ENCODE measurements at regions not wholly inside any gene's neighbourhood (a gene's known extent, or its start where the extent isn't known, plus 50 kb on each side); places are given as distances from the start of the nearest gene placed in this dataset.

DNA sequence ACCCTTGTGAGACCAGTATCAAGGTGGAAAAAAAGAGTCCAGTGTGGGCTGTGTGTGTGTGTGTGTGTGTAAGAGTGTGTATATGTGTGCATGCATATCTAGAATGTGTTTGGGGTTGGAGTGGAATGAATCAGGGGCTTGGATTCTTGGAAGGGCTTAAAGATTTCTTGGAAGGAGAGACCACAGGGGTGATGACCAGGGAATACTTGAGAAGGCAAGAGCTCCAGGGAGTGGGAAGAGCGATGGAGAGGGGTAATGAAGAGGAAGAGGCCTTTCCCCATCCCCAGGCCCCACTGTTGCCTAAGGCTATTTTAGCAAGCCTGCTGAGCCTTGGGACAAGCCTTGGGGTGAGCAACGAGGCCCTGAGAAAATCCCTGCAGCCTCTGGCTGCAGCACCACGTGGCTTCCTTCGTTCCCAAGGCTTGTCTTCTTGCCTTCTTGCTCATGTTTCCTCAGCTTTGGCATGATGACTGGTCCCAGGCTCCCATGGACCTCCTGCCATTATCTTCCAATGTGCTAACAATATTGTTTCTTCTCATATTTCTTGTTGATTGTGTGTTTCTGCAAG lies 663.4 kb downstream of the INHBA start:
- TF ChIP-seq, protein P1, sequence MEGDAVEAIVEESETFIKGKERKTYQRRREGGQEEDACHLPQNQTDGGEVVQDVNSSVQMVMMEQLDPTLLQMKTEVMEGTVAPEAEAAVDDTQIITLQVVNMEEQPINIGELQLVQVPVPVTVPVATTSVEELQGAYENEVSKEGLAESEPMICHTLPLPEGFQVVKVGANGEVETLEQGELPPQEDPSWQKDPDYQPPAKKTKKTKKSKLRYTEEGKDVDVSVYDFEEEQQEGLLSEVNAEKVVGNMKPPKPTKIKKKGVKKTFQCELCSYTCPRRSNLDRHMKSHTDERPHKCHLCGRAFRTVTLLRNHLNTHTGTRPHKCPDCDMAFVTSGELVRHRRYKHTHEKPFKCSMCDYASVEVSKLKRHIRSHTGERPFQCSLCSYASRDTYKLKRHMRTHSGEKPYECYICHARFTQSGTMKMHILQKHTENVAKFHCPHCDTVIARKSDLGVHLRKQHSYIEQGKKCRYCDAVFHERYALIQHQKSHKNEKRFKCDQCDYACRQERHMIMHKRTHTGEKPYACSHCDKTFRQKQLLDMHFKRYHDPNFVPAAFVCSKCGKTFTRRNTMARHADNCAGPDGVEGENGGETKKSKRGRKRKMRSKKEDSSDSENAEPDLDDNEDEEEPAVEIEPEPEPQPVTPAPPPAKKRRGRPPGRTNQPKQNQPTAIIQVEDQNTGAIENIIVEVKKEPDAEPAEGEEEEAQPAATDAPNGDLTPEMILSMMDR (IDR thresholded peaks at IDR 0.05) = no peak
- TF ChIP-seq RXRA (IDR thresholded peaks at IDR 0.05; ENCODE audit: borderline replicate concordance, low read depth) = no peak
- TF ChIP-seq CHD2 (IDR thresholded peaks at IDR 0.05; ENCODE audit: low read length, partially characterized antibody) = no peak
- TF ChIP-seq, protein P2, sequence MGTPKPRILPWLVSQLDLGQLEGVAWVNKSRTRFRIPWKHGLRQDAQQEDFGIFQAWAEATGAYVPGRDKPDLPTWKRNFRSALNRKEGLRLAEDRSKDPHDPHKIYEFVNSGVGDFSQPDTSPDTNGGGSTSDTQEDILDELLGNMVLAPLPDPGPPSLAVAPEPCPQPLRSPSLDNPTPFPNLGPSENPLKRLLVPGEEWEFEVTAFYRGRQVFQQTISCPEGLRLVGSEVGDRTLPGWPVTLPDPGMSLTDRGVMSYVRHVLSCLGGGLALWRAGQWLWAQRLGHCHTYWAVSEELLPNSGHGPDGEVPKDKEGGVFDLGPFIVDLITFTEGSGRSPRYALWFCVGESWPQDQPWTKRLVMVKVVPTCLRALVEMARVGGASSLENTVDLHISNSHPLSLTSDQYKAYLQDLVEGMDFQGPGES (IDR thresholded peaks at IDR 0.05; ENCODE audit: low read depth, low read length) = no peak
- TF ChIP-seq, protein P3, sequence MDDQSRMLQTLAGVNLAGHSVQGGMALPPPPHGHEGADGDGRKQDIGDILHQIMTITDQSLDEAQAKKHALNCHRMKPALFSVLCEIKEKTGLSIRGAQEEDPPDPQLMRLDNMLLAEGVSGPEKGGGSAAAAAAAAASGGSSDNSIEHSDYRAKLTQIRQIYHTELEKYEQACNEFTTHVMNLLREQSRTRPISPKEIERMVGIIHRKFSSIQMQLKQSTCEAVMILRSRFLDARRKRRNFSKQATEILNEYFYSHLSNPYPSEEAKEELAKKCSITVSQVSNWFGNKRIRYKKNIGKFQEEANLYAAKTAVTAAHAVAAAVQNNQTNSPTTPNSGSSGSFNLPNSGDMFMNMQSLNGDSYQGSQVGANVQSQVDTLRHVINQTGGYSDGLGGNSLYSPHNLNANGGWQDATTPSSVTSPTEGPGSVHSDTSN (IDR thresholded peaks at IDR 0.05) = no peak
- TF ChIP-seq TCF12 (IDR thresholded peaks at IDR 0.05) = no peak
- no peak for TF ChIP-seq FOSL2 (IDR thresholded peaks at IDR 0.05; ENCODE audit: borderline replicate concordance, low read depth)
- TF ChIP-seq ELF1 (IDR thresholded peaks at IDR 0.05) = no peak
- TF ChIP-seq RAD21 (IDR thresholded peaks at IDR 0.05; ENCODE audit: low read length) = no peak
- TF ChIP-seq, protein P4, sequence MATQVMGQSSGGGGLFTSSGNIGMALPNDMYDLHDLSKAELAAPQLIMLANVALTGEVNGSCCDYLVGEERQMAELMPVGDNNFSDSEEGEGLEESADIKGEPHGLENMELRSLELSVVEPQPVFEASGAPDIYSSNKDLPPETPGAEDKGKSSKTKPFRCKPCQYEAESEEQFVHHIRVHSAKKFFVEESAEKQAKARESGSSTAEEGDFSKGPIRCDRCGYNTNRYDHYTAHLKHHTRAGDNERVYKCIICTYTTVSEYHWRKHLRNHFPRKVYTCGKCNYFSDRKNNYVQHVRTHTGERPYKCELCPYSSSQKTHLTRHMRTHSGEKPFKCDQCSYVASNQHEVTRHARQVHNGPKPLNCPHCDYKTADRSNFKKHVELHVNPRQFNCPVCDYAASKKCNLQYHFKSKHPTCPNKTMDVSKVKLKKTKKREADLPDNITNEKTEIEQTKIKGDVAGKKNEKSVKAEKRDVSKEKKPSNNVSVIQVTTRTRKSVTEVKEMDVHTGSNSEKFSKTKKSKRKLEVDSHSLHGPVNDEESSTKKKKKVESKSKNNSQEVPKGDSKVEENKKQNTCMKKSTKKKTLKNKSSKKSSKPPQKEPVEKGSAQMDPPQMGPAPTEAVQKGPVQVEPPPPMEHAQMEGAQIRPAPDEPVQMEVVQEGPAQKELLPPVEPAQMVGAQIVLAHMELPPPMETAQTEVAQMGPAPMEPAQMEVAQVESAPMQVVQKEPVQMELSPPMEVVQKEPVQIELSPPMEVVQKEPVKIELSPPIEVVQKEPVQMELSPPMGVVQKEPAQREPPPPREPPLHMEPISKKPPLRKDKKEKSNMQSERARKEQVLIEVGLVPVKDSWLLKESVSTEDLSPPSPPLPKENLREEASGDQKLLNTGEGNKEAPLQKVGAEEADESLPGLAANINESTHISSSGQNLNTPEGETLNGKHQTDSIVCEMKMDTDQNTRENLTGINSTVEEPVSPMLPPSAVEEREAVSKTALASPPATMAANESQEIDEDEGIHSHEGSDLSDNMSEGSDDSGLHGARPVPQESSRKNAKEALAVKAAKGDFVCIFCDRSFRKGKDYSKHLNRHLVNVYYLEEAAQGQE (IDR thresholded peaks at IDR 0.05; ENCODE audit: low read depth, low read length) = no peak
- TF ChIP-seq EP300 (IDR thresholded peaks at IDR 0.05; ENCODE audit: borderline replicate concordance in 1 of 2, low read depth in 1 of 2, low read length in 1 of 2) = no peak
- TF ChIP-seq GABPA (IDR thresholded peaks at IDR 0.05; ENCODE audit: low read depth) = no peak
- TF ChIP-seq FOXM1 (IDR thresholded peaks at IDR 0.05; ENCODE audit: low read depth) = no peak
- TF ChIP-seq RCOR1 (IDR thresholded peaks at IDR 0.05; ENCODE audit: low read length) = no peak
- no peak for TF ChIP-seq SIN3A (IDR thresholded peaks at IDR 0.05; ENCODE audit: borderline replicate concordance, low read depth, low read length)
- TF ChIP-seq SMC3 (IDR thresholded peaks at IDR 0.05; ENCODE audit: low read depth, low read length) = no peak
- TF ChIP-seq, protein P5, sequence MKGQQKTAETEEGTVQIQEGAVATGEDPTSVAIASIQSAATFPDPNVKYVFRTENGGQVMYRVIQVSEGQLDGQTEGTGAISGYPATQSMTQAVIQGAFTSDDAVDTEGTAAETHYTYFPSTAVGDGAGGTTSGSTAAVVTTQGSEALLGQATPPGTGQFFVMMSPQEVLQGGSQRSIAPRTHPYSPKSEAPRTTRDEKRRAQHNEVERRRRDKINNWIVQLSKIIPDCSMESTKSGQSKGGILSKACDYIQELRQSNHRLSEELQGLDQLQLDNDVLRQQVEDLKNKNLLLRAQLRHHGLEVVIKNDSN (IDR thresholded peaks at IDR 0.05; ENCODE audit: borderline replicate concordance, low read depth) = no peak
- TF ChIP-seq YY1 (IDR thresholded peaks at IDR 0.05; ENCODE audit: low read depth) = no peak
- Histone ChIP-seq H3K27me3 (ENCODE audit: insufficient read depth) (no peaks in the 10 kb centered on the region), H3K79me2 (ENCODE audit: insufficient read depth) (no peaks in the 10 kb centered on the region), H3K9me2 (no peaks in the 10 kb centered on the region), H4K20me1 (ENCODE audit: insufficient read depth) (no peaks in the 10 kb centered on the region), H3F3A (replicated peaks; ENCODE audit: insufficient read depth) (no peaks in the 10 kb centered on the region), H3K9ac (no peak overlapping the region), H3K4me1 (ENCODE audit: control insufficient read depth in 1 of 2, insufficient read depth in 2 of 2, low read depth in 1 of 2, low read length in 1 of 2) (no peaks in the 10 kb centered on the region), H3K9me3 (peaks cover 6% of the 10 kb centered on the region; the same call in 1 of the 2 replicates), H3K4me2 (no peak overlapping the region), H3K27ac (ENCODE audit: low read depth in 2 of 2, low read length in 1 of 2) (no peak overlapping the region), H3K4me3 (ENCODE audit: low read depth in 2 of 2, low read length in 1 of 2) (no peak overlapping the region), H2AFZ (ENCODE audit: low read depth) (no peak overlapping the region), H3K36me3 (replicated peaks in 1 of 2; ENCODE audit: control insufficient read depth in 1 of 2, insufficient read depth in 2 of 2, low read length in 1 of 2) (peaks cover 0 to 12% of the 10 kb centered on the region in 2 experiments)
- WGBS (ENCODE audit: low lambda C conversion rate) = 48% methylated on average over 4 of the region's 4 CpGs
- DNase-seq = no peak
- ChIA-PET CTCF (interaction anchor here (1.1 kb wide), 1 partner anchor 638 kb away, joined by 3 read pairs; no protein-coding TSS in a partner anchor), POLR2A (no interaction called here)

All from SK-N-SH (cell line).